ENCODE measurements at regions not wholly inside any gene's neighbourhood (a gene's known extent, or its start where the extent isn't known, plus 50 kb on each side); places are given as distances from the start of the nearest gene placed in this dataset.

DNA sequence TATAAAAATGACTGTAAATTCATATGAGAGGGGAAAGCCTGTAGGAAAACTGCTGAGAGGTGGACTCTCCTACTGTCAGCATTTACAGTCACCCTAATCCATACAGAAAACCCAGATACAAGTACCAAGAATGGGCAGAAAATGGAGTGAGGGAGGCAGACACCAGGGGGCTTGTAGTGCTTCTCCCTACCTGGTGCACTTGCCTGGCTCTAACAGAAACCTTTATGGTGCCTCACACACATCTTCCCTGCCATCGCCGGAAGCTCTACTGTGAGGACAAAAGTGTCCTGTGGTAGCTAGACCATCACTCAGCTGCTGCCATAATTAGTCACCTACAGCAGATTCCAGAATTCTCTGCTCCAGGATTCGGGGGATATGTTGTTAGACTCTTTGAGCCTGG lies 441.3 kb downstream of the TFAP2B start:
- no peak for DNase-seq
- Histone ChIP-seq H3K4me1 (no peaks in the 10 kb centered on the region), H3K36me3 (no peaks in the 10 kb centered on the region), H3K27ac (replicated peaks) (no peak overlapping the region), H3K9me3 (replicated peaks) (no peaks in the 10 kb centered on the region), H3K4me3 (no peak overlapping the region), H3K27me3 (ENCODE audit: low read depth) (no peaks in the 10 kb centered on the region)
- TF ChIP-seq, protein P1, sequence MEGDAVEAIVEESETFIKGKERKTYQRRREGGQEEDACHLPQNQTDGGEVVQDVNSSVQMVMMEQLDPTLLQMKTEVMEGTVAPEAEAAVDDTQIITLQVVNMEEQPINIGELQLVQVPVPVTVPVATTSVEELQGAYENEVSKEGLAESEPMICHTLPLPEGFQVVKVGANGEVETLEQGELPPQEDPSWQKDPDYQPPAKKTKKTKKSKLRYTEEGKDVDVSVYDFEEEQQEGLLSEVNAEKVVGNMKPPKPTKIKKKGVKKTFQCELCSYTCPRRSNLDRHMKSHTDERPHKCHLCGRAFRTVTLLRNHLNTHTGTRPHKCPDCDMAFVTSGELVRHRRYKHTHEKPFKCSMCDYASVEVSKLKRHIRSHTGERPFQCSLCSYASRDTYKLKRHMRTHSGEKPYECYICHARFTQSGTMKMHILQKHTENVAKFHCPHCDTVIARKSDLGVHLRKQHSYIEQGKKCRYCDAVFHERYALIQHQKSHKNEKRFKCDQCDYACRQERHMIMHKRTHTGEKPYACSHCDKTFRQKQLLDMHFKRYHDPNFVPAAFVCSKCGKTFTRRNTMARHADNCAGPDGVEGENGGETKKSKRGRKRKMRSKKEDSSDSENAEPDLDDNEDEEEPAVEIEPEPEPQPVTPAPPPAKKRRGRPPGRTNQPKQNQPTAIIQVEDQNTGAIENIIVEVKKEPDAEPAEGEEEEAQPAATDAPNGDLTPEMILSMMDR (IDR thresholded peaks at IDR 0.05; ENCODE audit: borderline replicate concordance): no peak
- intact Hi-C loops (cut with micrococcal nuclease): no loop called here

DNA sequence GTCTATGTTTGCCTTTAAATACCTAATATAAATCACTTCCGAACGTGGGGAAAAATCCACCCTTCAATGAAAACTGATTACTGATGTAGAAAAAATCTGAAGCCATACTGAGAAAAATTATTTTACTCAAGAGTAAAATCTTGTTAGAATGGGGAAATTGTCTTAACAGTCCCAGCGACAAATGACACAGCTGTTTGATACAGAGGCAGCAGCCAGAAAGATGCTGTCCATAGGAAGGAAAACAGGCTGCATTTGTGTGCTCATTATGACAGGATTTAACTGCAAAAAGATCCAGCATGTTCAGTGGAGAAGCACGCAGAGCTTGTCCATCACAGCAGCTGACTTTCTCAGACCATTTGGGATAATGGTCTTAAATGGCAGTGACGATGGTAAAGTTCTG lies 443.0 kb downstream of the TFAP2B start:
- Histone ChIP-seq H3K36me3 (no peaks in the 10 kb centered on the region), H3K27ac (replicated peaks) (no peak overlapping the region), H3K9me3 (replicated peaks) (no peaks in the 10 kb centered on the region), H3K27me3 (ENCODE audit: low read depth) (no peaks in the 10 kb centered on the region), H3K4me3 (no peak overlapping the region), H3K4me1 (no peaks in the 10 kb centered on the region)
- intact Hi-C loops (cut with micrococcal nuclease): no loop called here
- TF ChIP-seq, protein P1 (IDR thresholded peaks at IDR 0.05; ENCODE audit: borderline replicate concordance): no peak
- DNase-seq: no peak

DNA sequence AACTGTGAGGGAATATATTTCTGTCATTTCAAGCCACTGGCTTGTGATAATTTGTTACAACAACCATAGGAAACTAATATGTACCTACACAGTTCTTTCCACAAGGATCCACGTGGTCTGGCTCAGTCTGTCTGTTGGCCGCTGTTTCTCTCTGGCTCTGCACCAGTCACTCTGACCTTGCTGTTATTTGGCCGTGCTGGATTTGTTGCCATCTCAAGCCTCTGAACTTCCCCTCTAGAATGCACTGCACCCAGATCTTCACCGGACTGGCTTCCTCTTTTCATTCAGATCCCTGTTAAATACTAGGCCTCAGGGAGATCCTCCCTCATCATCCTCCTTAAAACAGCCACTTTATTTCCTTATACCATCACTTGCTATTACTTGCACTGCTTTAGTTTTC lies 446.8 kb downstream of the TFAP2B start:
- Histone ChIP-seq H3K4me1 (no peaks in the 10 kb centered on the region), H3K27me3 (ENCODE audit: low read depth) (no peaks in the 10 kb centered on the region), H3K4me3 (no peak overlapping the region), H3K9me3 (replicated peaks) (no peaks in the 10 kb centered on the region), H3K27ac (replicated peaks) (no peak overlapping the region), H3K36me3 (no peaks in the 10 kb centered on the region)
- TF ChIP-seq, protein P1 (IDR thresholded peaks at IDR 0.05; ENCODE audit: borderline replicate concordance): no peak
- intact Hi-C loops (cut with micrococcal nuclease): no loop called here
- no peak for DNase-seq

DNA sequence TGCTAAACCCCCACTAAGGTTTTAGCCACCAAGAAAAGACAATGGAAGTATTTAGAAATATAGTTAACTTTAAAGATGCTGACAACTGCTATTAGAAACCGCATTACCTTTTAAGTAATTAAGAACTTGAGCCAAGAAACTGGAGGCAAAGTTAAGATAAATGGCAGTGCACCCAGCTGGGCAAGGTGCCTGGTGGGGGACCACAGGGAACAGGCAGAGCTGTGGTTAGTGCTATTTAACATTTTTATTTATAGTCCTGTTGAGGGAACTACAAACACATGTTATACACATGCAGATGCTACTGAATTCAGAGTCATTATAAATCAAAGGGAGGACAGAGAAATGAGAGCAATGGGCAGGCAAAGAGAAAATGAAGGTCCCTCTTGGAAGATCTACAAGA lies 447.9 kb downstream of the TFAP2B start:
- Histone ChIP-seq H3K36me3 (no peaks in the 10 kb centered on the region), H3K9me3 (replicated peaks) (no peaks in the 10 kb centered on the region), H3K27ac (replicated peaks) (no peak overlapping the region), H3K27me3 (ENCODE audit: low read depth) (no peaks in the 10 kb centered on the region), H3K4me1 (no peaks in the 10 kb centered on the region), H3K4me3 (no peak overlapping the region)
- TF ChIP-seq, protein P1 (IDR thresholded peaks at IDR 0.05; ENCODE audit: borderline replicate concordance): no peak
- DNase-seq: no peak
- intact Hi-C loops (cut with micrococcal nuclease): no loop called here

DNA sequence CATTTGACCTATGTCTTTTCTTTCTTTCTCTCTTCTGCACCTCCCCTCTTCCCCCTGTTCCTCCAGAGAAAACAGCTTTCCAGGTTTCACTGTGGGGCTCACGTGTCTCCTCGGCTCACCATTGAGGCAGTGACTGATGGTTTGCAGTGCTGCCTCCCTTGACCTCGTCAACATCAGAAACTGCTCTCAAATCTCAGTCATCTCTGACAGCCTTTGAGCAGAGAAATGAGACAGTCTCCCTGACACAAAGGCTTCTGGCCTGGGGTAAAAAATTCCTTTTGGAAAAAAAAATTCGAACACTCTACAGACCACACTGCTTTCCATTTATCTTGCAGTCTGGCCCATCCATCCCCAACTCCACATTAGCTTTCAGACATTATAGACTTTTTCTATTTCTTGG lies 450.0 kb downstream of the TFAP2B start:
- no peak overlapping the region for H3K4me3 ChIP-seq
- H3K9me3 ChIP-seq (replicated peaks): no peaks in the 10 kb centered on the region
- no peaks in the 10 kb centered on the region for H3K36me3 ChIP-seq
- no peak for DNase-seq
- TF ChIP-seq, protein P1 (IDR thresholded peaks at IDR 0.05; ENCODE audit: borderline replicate concordance): no peak
- intact Hi-C loops (cut with micrococcal nuclease): no loop called here
- no peaks in the 10 kb centered on the region for H3K27me3 ChIP-seq (ENCODE audit: low read depth)
- no peaks in the 10 kb centered on the region for H3K4me1 ChIP-seq
- H3K27ac ChIP-seq (replicated peaks): no peak overlapping the region

DNA sequence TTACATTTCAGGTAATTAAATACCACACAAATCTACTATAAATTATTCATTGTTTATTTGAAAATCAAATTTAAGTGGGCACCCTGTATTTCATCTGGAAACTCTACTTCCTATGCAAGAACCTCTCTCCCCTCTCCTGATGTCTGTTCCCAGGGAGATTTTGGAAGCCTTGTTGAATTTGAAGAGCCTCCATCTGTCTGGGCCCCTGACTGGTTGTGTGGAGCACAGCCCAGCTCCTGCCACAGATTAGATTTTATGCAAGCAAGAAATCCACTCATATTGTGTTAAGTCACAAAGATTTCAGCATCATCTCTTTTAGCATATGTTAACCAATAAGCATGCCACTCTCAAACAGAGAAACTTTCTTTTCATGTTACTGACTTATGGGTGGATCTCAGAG lies 451.2 kb downstream of the TFAP2B start:
- TF ChIP-seq, protein P1 (IDR thresholded peaks at IDR 0.05; ENCODE audit: borderline replicate concordance): no peak
- DNase-seq: no peak

More for the DNA sequence above, 451.2 kb downstream of the TFAP2B start:
- no peak overlapping the region for H3K27ac ChIP-seq (replicated peaks)
- H3K4me1 ChIP-seq: no peaks in the 10 kb centered on the region
- intact Hi-C loops (cut with micrococcal nuclease): no loop called here
- no peaks in the 10 kb centered on the region for H3K27me3 ChIP-seq (ENCODE audit: low read depth)
- H3K4me3 ChIP-seq: no peak overlapping the region
- no peaks in the 10 kb centered on the region for H3K9me3 ChIP-seq (replicated peaks)
- H3K36me3 ChIP-seq: no peaks in the 10 kb centered on the region
